DMS53 treated with DMSO at 0.1 percent for 48 hours (cell line): ENCODE measurements at regions not wholly inside any gene's neighbourhood (a gene's known extent, or its start where the extent isn't known, plus 50 kb on each side); places are given as distances from the start of the nearest gene placed in this dataset.

ENCODE experiments used
- DNase-seq: peaks from one replicate; lab custom pipeline; 2025; ENCODE audit not compliant: unreplicated experiment; lab: John Stamatoyannopoulos, UW

GRCh38 chr2:75389271-75389670 lies 171.5 kb downstream of the EVA1A start:
- no peak for DNase-seq

GRCh38 chr2:75381032-75381431 lies 179.7 kb downstream of the EVA1A start:
- DNase-seq, result no peak

- DNase-seq, result no peak
Observed at GRCh38 chr2:75379476-75380210, 180.3 kb upstream of the TACR1 start.

- no peak for DNase-seq
Observed at GRCh38 chr2:75375646-75376582, 176.6 kb upstream of the TACR1 start.

- peak; percentile 73 for DNase-seq
Observed at GRCh38 chr2:75374414-75374957, 175.2 kb upstream of the TACR1 start.

- no peak for DNase-seq
Observed at GRCh38 chr2:75367401-75367800, 168.1 kb upstream of the TACR1 start.

- DNase-seq, result no peak
Observed at GRCh38 chr2:75361486-75361885, 162.2 kb upstream of the TACR1 start.

GRCh38 chr2:75360945-75361344 lies 161.6 kb upstream of the TACR1 start:
- DNase-seq, result no peak

- DNase-seq, result no peak
Observed at GRCh38 chr2:75356865-75357264, 157.5 kb upstream of the TACR1 start.

- no peak for DNase-seq
Observed at GRCh38 chr2:75353131-75353530, 153.8 kb upstream of the TACR1 start.

GRCh38 chr2:75348307-75348706 lies 149.0 kb upstream of the TACR1 start:
- no peak for DNase-seq

GRCh38 chr2:75344146-75344545 lies 144.8 kb upstream of the TACR1 start:
- DNase-seq, result no peak

- DNase-seq, result no peak
Observed at GRCh38 chr2:75342504-75343175, 143.3 kb upstream of the TACR1 start.

GRCh38 chr2:75340560-75340959 lies 141.2 kb upstream of the TACR1 start:
- DNase-seq, result no peak

- DNase-seq, result no peak
Observed at GRCh38 chr2:75338461-75338860, 139.1 kb upstream of the TACR1 start.

- DNase-seq, result no peak
Observed at GRCh38 chr2:75337619-75338018, 138.3 kb upstream of the TACR1 start.

- no peak for DNase-seq
Observed at GRCh38 chr2:75337016-75337415, 137.7 kb upstream of the TACR1 start.

- no peak for DNase-seq
Observed at GRCh38 chr2:75336451-75336850, 137.1 kb upstream of the TACR1 start.

GRCh38 chr2:75334076-75334475 lies 134.8 kb upstream of the TACR1 start:
- DNase-seq, result no peak

GRCh38 chr2:75333646-75334045 lies 134.3 kb upstream of the TACR1 start:
- no peak for DNase-seq

- no peak for DNase-seq
Observed at GRCh38 chr2:75328156-75328555, 128.8 kb upstream of the TACR1 start.
